GM06990 (cell line): ENCODE measurements at regions not wholly inside any gene's neighbourhood (a gene's known extent, or its start where the extent isn't known, plus 50 kb on each side); places are given as distances from the start of the nearest gene placed in this dataset.

Experiments
- DNase-seq: peaks from one replicate; pipeline ENCODE4 v3.0.0-alpha.2; 2011; ENCODE audit not compliant: insufficient read length; ENCODE audit errors: extremely low read depth
- H3K27me3 ChIP-seq: replicated peaks from 2 replicates; pipeline ENCODE4 v1.6.0; 2011; ENCODE audit warnings: low read length; ENCODE audit not compliant: control insufficient read depth, insufficient read depth
- H3K36me3 ChIP-seq: 2 replicates; pipeline ENCODE4 v1.5.1; 2011; ENCODE audit warnings: low read length; ENCODE audit not compliant: control insufficient read depth, insufficient read depth
- H3K4me3 ChIP-seq: replicated peaks from 2 replicates; pipeline ENCODE4 v1.5.1; 2011; ENCODE audit warnings: low read depth, mild to moderate bottlenecking, control low read depth, low read length
- TF ChIP-seq, protein P1 (sequence below): IDR thresholded peaks from 2 replicates; pipeline ENCODE4 v1.5.1; 2011; ENCODE audit warnings: low read length, control low read depth, mild to moderate bottlenecking, inconsistent platforms; ENCODE audit not compliant: insufficient read depth, poor library complexity, severe bottlenecking

DNA sequence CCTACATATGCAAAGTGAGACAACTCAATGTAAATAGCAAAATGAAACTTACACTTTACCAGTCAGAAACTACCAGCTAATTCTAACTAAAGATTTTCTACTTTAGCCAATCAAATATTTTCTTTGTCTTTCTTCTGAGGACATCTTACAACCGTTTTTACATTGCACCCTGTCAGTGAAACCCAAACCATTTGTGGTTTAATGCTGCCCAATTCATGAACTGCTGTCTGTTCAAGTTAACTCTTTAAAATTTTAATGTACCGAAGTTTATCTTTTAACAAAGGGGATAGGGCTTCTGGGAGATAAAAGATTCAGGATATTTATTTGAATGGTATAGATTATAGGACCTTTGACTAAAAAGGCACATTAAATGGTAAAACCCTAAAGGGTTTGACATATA lies 121.3 kb upstream of the HDDC2 start:
- TF ChIP-seq, protein P1, sequence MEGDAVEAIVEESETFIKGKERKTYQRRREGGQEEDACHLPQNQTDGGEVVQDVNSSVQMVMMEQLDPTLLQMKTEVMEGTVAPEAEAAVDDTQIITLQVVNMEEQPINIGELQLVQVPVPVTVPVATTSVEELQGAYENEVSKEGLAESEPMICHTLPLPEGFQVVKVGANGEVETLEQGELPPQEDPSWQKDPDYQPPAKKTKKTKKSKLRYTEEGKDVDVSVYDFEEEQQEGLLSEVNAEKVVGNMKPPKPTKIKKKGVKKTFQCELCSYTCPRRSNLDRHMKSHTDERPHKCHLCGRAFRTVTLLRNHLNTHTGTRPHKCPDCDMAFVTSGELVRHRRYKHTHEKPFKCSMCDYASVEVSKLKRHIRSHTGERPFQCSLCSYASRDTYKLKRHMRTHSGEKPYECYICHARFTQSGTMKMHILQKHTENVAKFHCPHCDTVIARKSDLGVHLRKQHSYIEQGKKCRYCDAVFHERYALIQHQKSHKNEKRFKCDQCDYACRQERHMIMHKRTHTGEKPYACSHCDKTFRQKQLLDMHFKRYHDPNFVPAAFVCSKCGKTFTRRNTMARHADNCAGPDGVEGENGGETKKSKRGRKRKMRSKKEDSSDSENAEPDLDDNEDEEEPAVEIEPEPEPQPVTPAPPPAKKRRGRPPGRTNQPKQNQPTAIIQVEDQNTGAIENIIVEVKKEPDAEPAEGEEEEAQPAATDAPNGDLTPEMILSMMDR, result no peak
- Histone ChIP-seq H3K27me3 (no peaks in the 10 kb centered on the region; the same call in 1 of the 2 replicates), H3K4me3 (no peak overlapping the region), H3K36me3 (no peaks in the 10 kb centered on the region)
- no peak for DNase-seq

DNA sequence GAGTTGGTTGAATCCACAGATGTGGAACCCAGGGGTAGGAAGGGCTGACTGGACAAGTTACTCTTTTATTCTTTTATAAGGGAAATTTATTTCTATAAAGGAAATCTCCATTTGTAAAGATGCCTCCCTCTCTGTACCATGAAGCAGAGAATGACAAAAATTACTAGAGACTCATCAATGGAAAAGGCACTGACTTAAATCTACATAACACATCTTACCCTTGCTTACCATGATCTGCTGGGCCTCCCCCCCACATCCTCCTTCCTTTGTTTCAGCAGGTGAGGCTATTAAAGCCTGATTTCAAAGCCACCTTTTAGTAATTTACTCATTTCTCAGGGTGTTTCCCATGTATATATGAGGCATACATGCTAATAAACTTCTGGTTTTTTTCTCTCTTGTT lies 130.2 kb upstream of the HDDC2 start:
- H3K27me3 ChIP-seq, result no peaks in the 10 kb centered on the region
- H3K4me3 ChIP-seq, result no peak overlapping the region
- no peak for DNase-seq
- TF ChIP-seq, protein P1, result no peak
- no peaks in the 10 kb centered on the region for H3K36me3 ChIP-seq

DNA sequence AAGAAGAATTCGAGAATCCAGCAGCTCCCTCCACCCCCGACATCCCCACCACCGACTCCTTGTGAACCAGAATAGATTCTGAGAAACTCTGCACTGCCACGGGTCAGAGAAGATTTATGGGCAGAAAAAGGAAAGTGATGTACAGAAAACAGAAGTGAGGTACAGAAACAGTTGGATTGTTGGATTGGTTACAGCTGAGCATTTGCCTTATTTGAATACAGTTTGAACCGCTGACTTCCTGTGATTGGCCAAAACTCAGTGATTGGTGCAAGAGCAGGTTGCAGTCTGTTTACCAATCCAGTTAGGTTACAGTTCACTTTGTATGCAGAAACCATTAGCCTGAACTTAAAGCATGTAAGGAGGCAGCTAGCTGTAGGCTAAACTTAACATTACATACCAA lies 131.2 kb upstream of the HDDC2 start:
- Histone ChIP-seq H3K36me3 (no peaks in the 10 kb centered on the region), H3K4me3 (no peak overlapping the region), H3K27me3 (no peaks in the 10 kb centered on the region)
- DNase-seq, result no peak
- TF ChIP-seq, protein P1, result no peak

DNA sequence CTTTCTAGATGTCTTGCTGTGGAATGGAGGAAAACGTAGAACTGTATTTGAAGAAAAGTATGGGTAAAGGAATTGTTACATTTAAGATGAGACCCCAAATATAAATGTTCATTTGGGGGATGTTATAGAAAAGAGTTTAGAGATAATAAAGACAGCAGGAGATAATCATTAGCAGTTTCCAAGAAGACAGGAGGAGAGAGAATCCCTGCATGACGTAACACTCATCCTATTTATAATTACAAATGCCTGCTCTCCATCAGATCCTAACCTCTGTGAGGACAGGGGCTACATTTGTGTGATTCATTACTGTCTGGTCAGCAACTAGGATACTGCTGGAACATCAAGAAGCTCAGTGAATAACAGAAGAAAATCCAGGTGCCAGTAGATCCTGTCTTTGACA lies 133.0 kb upstream of the HDDC2 start:
- no peaks in the 10 kb centered on the region for H3K27me3 ChIP-seq
- TF ChIP-seq, protein P1, result no peak
- DNase-seq, result no peak

DNA sequence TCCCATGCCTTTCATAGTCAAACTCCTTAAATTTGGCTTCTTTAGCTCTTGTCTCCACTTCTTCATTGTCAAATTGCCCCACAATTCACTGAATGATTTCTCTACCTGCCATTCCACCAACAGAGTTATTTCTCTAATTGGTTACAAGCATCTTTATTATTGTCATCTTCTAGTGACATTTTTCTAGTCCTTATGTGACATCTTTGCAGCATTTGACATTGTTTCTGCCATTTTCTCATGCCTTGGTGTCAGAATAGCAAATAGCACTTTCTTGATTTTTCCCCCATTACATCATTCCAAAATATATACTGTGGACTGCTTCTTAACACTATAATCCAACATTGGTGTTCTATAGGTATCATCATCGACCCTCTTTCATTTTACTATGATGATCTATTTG lies 137.7 kb upstream of the HDDC2 start:
- DNase-seq, result no peak
- Histone ChIP-seq H3K4me3 (no peak overlapping the region), H3K27me3 (no peaks in the 10 kb centered on the region), H3K36me3 (no peaks in the 10 kb centered on the region)
- TF ChIP-seq, protein P1, result no peak

More for the DNA sequence above, 133.0 kb upstream of the HDDC2 start:
- H3K4me3 ChIP-seq, result no peak overlapping the region
- H3K36me3 ChIP-seq, result no peaks in the 10 kb centered on the region
